HEK293 (cell line): ENCODE measurements at regions not wholly inside any gene's neighbourhood (a gene's known extent, or its start where the extent isn't known, plus 50 kb on each side); places are given as distances from the start of the nearest gene placed in this dataset.

Source experiments
- CTCF ChIA-PET: fragments of 350-600 bp; formaldehyde crosslinking; extraction: SDS; loops from one replicate; lab custom pipeline; 2021; ENCODE audit warnings: antibody characterized with exemption; lab: Yijun Ruan, JAX
- POLR2A ChIA-PET: fragments of 300-600 bp; formaldehyde crosslinking; extraction: SDS; loops from one replicate; lab custom pipeline; 2020; ENCODE audit warnings: antibody characterized with exemption, inconsistent platforms; lab: Yijun Ruan, JAX
- H3K27ac ChIP-seq: fragments of 200-500 bp; sonication (Bioruptor generic); 2 replicates; pipeline ENCODE4 v1.5.1; 2014; ENCODE audit warnings: low read depth, low read length, control low read depth, inconsistent platforms; ENCODE audit errors: extremely low read depth
- H3K36me3 ChIP-seq, 2 experiments: fragments of 200-500 bp in 1 of 2; sonication (Bioruptor generic) in 1 of 2; 1 replicate in 1 of 2; 2 replicates in 1 of 2; pipeline ENCODE4 v1.5.1; 2014 to 2017; ENCODE audit warnings: inconsistent platforms in 2 of 2, low read length in 2 of 2; ENCODE audit not compliant: control insufficient read depth in 2 of 2, insufficient read depth in 1 of 2
- H3K4me1 ChIP-seq: fragments of 200-500 bp; sonication (Bioruptor generic); 2 replicates; pipeline ENCODE4 v1.5.1; 2014; ENCODE audit warnings: mild to moderate bottlenecking, low read length, inconsistent platforms; ENCODE audit not compliant: control insufficient read depth, insufficient read depth
- H3K4me3 ChIP-seq: 2 replicates; pipeline ENCODE4 v1.5.1; 2011; ENCODE audit warnings: low read depth, mild to moderate bottlenecking, control low read depth, low read length, moderate library complexity
- H3K9me3 ChIP-seq: fragments of 200-500 bp; sonication (Bioruptor generic); 2 replicates; pipeline ENCODE4 v1.5.1; 2014; ENCODE audit warnings: low read depth, low read length, inconsistent platforms; ENCODE audit not compliant: control insufficient read depth, insufficient read depth
- BCL11B ChIP-seq: fragments of 450-650 bp; formaldehyde crosslinking; IDR thresholded peaks from 2 replicates; pipeline ENCODE4 v1.5.1; 2016; ENCODE audit warnings: low read depth, missing biosample characterization, missing genetic modification characterization
- ELK4 ChIP-seq: IDR thresholded peaks from 2 replicates; pipeline ENCODE4 v1.6.1; 2011; ENCODE audit warnings: mild to moderate bottlenecking, low read depth, low read length, borderline replicate concordance
- GFI1B ChIP-seq: fragments of 450-650 bp; formaldehyde crosslinking; IDR thresholded peaks from 2 replicates; pipeline ENCODE4 v1.5.1; 2016; ENCODE audit warnings: missing biosample characterization, missing genetic modification characterization
- HOXD13 ChIP-seq: sonication (generic); formaldehyde crosslinking; IDR thresholded peaks from 2 replicates; pipeline ENCODE4 v1.8.0; 2022; ENCODE audit warnings: missing genetic modification reagents, borderline replicate concordance
- KLF9 ChIP-seq: fragments of 450-650 bp; formaldehyde crosslinking; IDR thresholded peaks from 2 replicates; pipeline ENCODE4 v1.5.1; 2016; ENCODE audit warnings: missing biosample characterization, missing genetic modification characterization, low read depth
- PRDM1 ChIP-seq: fragments of 450-650 bp; formaldehyde crosslinking; IDR thresholded peaks from 2 replicates; pipeline ENCODE4; 2016; ENCODE audit warnings: missing biosample characterization, missing genetic modification characterization
- SP2 ChIP-seq: fragments of 450-650 bp; formaldehyde crosslinking; IDR thresholded peaks from 2 replicates; pipeline ENCODE4 v1.5.1; 2016; ENCODE audit warnings: missing biosample characterization, missing genetic modification characterization
- ZBTB8A ChIP-seq: fragments of 450-650 bp; formaldehyde crosslinking; IDR thresholded peaks from 2 replicates; pipeline ENCODE4 v1.5.1; 2016; ENCODE audit warnings: missing biosample characterization, missing genetic modification characterization
- ZFP69B ChIP-seq: fragments of 450-650 bp; formaldehyde crosslinking; IDR thresholded peaks from 2 replicates; pipeline ENCODE4 v1.5.1; 2016; ENCODE audit warnings: missing biosample characterization, missing genetic modification characterization
- ZNF112 ChIP-seq: fragments of 450-650 bp; formaldehyde crosslinking; IDR thresholded peaks from 2 replicates; pipeline ENCODE4 v1.5.0; 2017; ENCODE audit warnings: missing biosample characterization, missing genetic modification characterization
- ZNF133 ChIP-seq: fragments of 450-650 bp; formaldehyde crosslinking; IDR thresholded peaks from 2 replicates; pipeline ENCODE4 v1.5.1; 2016; ENCODE audit warnings: missing biosample characterization, missing genetic modification characterization
- ZNF138 ChIP-seq: fragments of 450-650 bp; formaldehyde crosslinking; IDR thresholded peaks from 2 replicates; pipeline ENCODE4 v1.5.1; 2016; ENCODE audit warnings: missing biosample characterization, missing genetic modification characterization, borderline replicate concordance
- ZNF146 ChIP-seq: fragments of 450-650 bp; formaldehyde crosslinking; IDR thresholded peaks from 2 replicates; pipeline ENCODE4 v1.5.1; 2016; ENCODE audit warnings: missing biosample characterization, missing genetic modification characterization
- ZNF155 ChIP-seq: fragments of 450-650 bp; formaldehyde crosslinking; IDR thresholded peaks from 2 replicates; pipeline ENCODE4 v1.5.1; 2016; ENCODE audit warnings: missing biosample characterization, missing genetic modification characterization
- ZNF23 ChIP-seq: fragments of 450-650 bp; formaldehyde crosslinking; IDR thresholded peaks from 2 replicates; pipeline ENCODE4 v1.5.1; 2016; ENCODE audit warnings: missing biosample characterization, missing genetic modification characterization, borderline replicate concordance
- ZNF266 ChIP-seq: fragments of 450-650 bp; formaldehyde crosslinking; IDR thresholded peaks from 2 replicates; pipeline ENCODE4 v1.5.1; 2016; ENCODE audit warnings: missing biosample characterization, missing genetic modification characterization, low read depth
- ZNF404 ChIP-seq: fragments of 450-650 bp; formaldehyde crosslinking; IDR thresholded peaks from 2 replicates; pipeline ENCODE4 v1.5.1; 2017; ENCODE audit warnings: missing biosample characterization, missing genetic modification characterization
- ZNF416 ChIP-seq: fragments of 450-650 bp; formaldehyde crosslinking; IDR thresholded peaks from 2 replicates; pipeline ENCODE4 v1.5.1; 2016; ENCODE audit warnings: missing biosample characterization, missing genetic modification characterization
- ZNF488 ChIP-seq: fragments of 450-650 bp; formaldehyde crosslinking; IDR thresholded peaks from 2 replicates; pipeline ENCODE4 v1.5.1; 2016; ENCODE audit warnings: missing biosample characterization, missing genetic modification characterization
- ZNF529 ChIP-seq: fragments of 450-650 bp; formaldehyde crosslinking; IDR thresholded peaks from 2 replicates; pipeline ENCODE4 v1.5.1; 2017; ENCODE audit warnings: missing genetic modification characterization, missing biosample characterization; ENCODE audit not compliant: insufficient replicate concordance
- ZNF549 ChIP-seq: fragments of 450-650 bp; IDR thresholded peaks from 2 replicates; pipeline ENCODE4 v1.5.1; 2018; ENCODE audit warnings: missing biosample characterization, missing genetic modification characterization, mild to moderate bottlenecking, inconsistent platforms, moderate library complexity
- ZNF558 ChIP-seq: fragments of 450-650 bp; formaldehyde crosslinking; IDR thresholded peaks from 2 replicates; pipeline ENCODE4 v1.5.1; 2016; ENCODE audit warnings: missing biosample characterization, missing genetic modification characterization
- ZNF610 ChIP-seq: fragments of 450-650 bp; formaldehyde crosslinking; IDR thresholded peaks from 2 replicates; pipeline ENCODE4 v1.5.1; 2016; ENCODE audit warnings: missing biosample characterization, missing genetic modification characterization, borderline replicate concordance
- ZNF623 ChIP-seq: fragments of 450-650 bp; formaldehyde crosslinking; IDR thresholded peaks from 2 replicates; pipeline ENCODE4 v1.5.1; 2016; ENCODE audit warnings: missing biosample characterization, missing genetic modification characterization
- ZNF664 ChIP-seq: fragments of 450-650 bp; formaldehyde crosslinking; IDR thresholded peaks from 2 replicates; pipeline ENCODE4 v1.5.1; 2016; ENCODE audit warnings: missing biosample characterization, missing genetic modification characterization
- ZNF701 ChIP-seq: fragments of 450-650 bp; formaldehyde crosslinking; IDR thresholded peaks from 2 replicates; pipeline ENCODE4 v1.5.1; 2016; ENCODE audit warnings: missing biosample characterization, missing genetic modification characterization
- ZNF704 ChIP-seq: fragments of 450-650 bp; formaldehyde crosslinking; IDR thresholded peaks from 2 replicates; pipeline ENCODE4 v1.5.1; 2016; ENCODE audit warnings: missing biosample characterization, missing genetic modification characterization
- ZNF792 ChIP-seq: fragments of 450-650 bp; formaldehyde crosslinking; IDR thresholded peaks from 2 replicates; pipeline ENCODE4 v1.5.1; 2016; ENCODE audit warnings: missing biosample characterization, missing genetic modification characterization

GRCh38 chr16:80319181-80319580 lies 221.6 kb upstream of the DYNLRB2 start:
- TF ChIP-seq ZNF664 (tag by site-specific recombination) (no peak), KLF9 (tag by site-specific recombination) (no peak), ZFP69B (tag by site-specific recombination) (no peak), ZNF704 (no peak), ZNF558 (tag by site-specific recombination) (no peak), SP2 (no peak), ZNF138 (tag by site-specific recombination) (no peak), ZBTB8A (tag by site-specific recombination) (no peak), ZNF23 (tag by site-specific recombination) (no peak)
- Histone ChIP-seq H3K27ac (no peak overlapping the region), H3K4me1 (no peaks in the 10 kb centered on the region), H3K36me3 (no peaks in the 10 kb centered on the region), H3K4me3 (no peak overlapping the region), H3K9me3 (no peaks in the 10 kb centered on the region)
- ChIA-PET POLR2A (no interaction called here), CTCF (interaction anchor here (0.7 to 1.2 kb wide), 3 partner anchors 16 to 212 kb away, joined by 3 to 4 read pairs (median 3); no protein-coding TSS in a partner anchor)

GRCh38 chr16:80318107-80318506 lies 222.7 kb upstream of the DYNLRB2 start:
- H3K4me3 ChIP-seq: no peak overlapping the region
- no peaks in the 10 kb centered on the region for H3K36me3 ChIP-seq
- no peaks in the 10 kb centered on the region for H3K9me3 ChIP-seq
- no peak for TF ChIP-seq ZNF792 (tag by site-specific recombination)
- ChIA-PET CTCF (interaction anchor here (0.9 to 1.3 kb wide), 4 partner anchors 15 to 30 kb away, joined by 3 to 4 read pairs (median 3); no protein-coding TSS in a partner anchor), POLR2A (no interaction called here)
- H3K27ac ChIP-seq: no peak overlapping the region
- H3K4me1 ChIP-seq: no peaks in the 10 kb centered on the region

GRCh38 chr16:80317599-80318037 lies 223.2 kb upstream of the DYNLRB2 start:
- ChIA-PET POLR2A (no interaction called here), CTCF (interaction anchor here (0.9 to 1.3 kb wide), 4 partner anchors 15 to 30 kb away, joined by 3 to 4 read pairs (median 3); no protein-coding TSS in a partner anchor)
- H3K27ac ChIP-seq: no peak overlapping the region
- H3K4me1 ChIP-seq: no peaks in the 10 kb centered on the region
- no peaks in the 10 kb centered on the region for H3K9me3 ChIP-seq
- H3K4me3 ChIP-seq: no peak overlapping the region
- H3K36me3 ChIP-seq: no peaks in the 10 kb centered on the region
- no peak for TF ChIP-seq ZNF623 (tag by site-specific recombination)
- TF ChIP-seq ZNF146 (tag by site-specific recombination): no peak
- TF ChIP-seq ELK4: no peak
- TF ChIP-seq GFI1B (tag by site-specific recombination): no peak
- TF ChIP-seq ZNF155 (tag by site-specific recombination): no peak
- TF ChIP-seq ZNF416: no peak
- TF ChIP-seq ZNF112 (tag by site-specific recombination): no peak
- no peak for TF ChIP-seq HOXD13 (CRISPR knock-in tag)
- TF ChIP-seq BCL11B: no peak

- Histone ChIP-seq H3K36me3 (no peaks in the 10 kb centered on the region), H3K4me1 (no peaks in the 10 kb centered on the region), H3K27ac (no peak overlapping the region), H3K9me3 (no peaks in the 10 kb centered on the region), H3K4me3 (no peak overlapping the region)
- CTCF ChIA-PET: interaction anchor here (0.6 to 1.3 kb wide), 2 partner anchors 31 to 75 kb away, joined by 3 read pairs; no protein-coding TSS in a partner anchor
- TF ChIP-seq ZNF488 (tag by site-specific recombination) (no peak), ZNF266 (tag by site-specific recombination) (no peak), ZNF549 (tag by site-specific recombination) (no peak), ZNF529 (tag by site-specific recombination) (no peak), HOXD13 (CRISPR knock-in tag) (no peak), ZNF701 (no peak), ZNF404 (no peak), ZNF133 (tag by site-specific recombination) (no peak), ZNF610 (tag by site-specific recombination) (no peak), PRDM1 (no peak)
- POLR2A ChIA-PET: no interaction called here
Observed at GRCh38 chr16:80317116-80317515, 223.7 kb upstream of the DYNLRB2 start.
